22Rv1 (cell line): ENCODE measurements at regions not wholly inside any gene's neighbourhood (a gene's known extent, or its start where the extent isn't known, plus 50 kb on each side); places are given as distances from the start of the nearest gene placed in this dataset.

Experiments
- CTCF ChIP-seq: fragments of 450-650 bp; IDR thresholded peaks from 2 replicates; pipeline ENCODE4 v1.5.1; 2017; ENCODE audit warnings: mild to moderate bottlenecking
- ZFX ChIP-seq: fragments of 450-650 bp; IDR thresholded peaks from 2 replicates; pipeline ENCODE4 v1.6.1; 2017; ENCODE audit warnings: antibody characterized with exemption, borderline replicate concordance

GRCh38 chrX:10296576-10296975 is 139.8 kb downstream of the CLCN4 start:
- TF ChIP-seq CTCF (no peak), ZFX (no peak)
